GM12874 (cell line): ENCODE measurements at regions not wholly inside any gene's neighbourhood (a gene's known extent, or its start where the extent isn't known, plus 50 kb on each side); places are given as distances from the start of the nearest gene placed in this dataset.

Experiments used
- TF ChIP-seq, protein P1 (sequence below): IDR thresholded peaks from 2 replicates; pipeline ENCODE4 v1.5.1; 2011; ENCODE audit warnings: low read depth, mild to moderate bottlenecking, control low read depth, low read length, moderate library complexity; ENCODE audit not compliant: insufficient read depth

DNA sequence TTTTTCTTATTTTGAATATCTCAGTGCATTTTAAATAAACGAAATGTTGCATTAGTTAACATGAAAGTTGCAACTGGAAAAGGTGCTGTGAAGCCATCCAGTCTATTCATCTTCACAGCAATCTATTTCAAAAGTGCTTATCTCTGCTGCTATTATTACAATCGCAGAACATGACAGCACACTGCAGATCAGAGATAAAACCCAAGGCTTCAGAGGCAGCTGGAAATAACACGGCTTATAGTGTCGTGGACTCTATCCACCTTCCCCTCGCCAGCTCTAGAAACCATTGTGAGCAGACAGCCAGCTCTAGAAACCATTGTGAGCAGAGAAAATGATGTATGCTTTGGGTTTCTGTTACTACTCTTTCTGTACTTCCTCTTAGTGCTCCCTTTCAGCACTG lies 1140.8 kb upstream of the CELF4 start:
- TF ChIP-seq, protein P1, sequence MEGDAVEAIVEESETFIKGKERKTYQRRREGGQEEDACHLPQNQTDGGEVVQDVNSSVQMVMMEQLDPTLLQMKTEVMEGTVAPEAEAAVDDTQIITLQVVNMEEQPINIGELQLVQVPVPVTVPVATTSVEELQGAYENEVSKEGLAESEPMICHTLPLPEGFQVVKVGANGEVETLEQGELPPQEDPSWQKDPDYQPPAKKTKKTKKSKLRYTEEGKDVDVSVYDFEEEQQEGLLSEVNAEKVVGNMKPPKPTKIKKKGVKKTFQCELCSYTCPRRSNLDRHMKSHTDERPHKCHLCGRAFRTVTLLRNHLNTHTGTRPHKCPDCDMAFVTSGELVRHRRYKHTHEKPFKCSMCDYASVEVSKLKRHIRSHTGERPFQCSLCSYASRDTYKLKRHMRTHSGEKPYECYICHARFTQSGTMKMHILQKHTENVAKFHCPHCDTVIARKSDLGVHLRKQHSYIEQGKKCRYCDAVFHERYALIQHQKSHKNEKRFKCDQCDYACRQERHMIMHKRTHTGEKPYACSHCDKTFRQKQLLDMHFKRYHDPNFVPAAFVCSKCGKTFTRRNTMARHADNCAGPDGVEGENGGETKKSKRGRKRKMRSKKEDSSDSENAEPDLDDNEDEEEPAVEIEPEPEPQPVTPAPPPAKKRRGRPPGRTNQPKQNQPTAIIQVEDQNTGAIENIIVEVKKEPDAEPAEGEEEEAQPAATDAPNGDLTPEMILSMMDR = no peak

DNA sequence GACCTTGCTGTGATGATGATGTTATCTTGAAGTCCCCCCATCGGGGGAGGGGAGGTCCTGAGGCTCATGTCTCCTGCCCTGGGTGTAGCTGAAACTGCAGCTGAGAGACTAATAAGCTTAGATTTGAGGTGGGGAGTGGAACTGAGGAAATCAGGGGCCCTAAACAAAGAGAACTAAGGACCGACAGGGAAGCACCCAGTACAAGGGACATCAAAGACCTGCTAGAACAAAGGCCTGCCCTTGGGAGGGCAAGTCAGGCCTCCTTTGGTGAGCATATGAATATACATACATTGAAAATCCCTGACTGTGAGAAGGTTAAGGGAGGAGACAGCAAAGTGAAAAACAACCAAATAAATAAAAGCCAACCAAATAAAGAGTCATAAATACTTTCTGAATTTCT lies 1132.5 kb upstream of the CELF4 start:
- TF ChIP-seq, protein P1 = no peak

DNA sequence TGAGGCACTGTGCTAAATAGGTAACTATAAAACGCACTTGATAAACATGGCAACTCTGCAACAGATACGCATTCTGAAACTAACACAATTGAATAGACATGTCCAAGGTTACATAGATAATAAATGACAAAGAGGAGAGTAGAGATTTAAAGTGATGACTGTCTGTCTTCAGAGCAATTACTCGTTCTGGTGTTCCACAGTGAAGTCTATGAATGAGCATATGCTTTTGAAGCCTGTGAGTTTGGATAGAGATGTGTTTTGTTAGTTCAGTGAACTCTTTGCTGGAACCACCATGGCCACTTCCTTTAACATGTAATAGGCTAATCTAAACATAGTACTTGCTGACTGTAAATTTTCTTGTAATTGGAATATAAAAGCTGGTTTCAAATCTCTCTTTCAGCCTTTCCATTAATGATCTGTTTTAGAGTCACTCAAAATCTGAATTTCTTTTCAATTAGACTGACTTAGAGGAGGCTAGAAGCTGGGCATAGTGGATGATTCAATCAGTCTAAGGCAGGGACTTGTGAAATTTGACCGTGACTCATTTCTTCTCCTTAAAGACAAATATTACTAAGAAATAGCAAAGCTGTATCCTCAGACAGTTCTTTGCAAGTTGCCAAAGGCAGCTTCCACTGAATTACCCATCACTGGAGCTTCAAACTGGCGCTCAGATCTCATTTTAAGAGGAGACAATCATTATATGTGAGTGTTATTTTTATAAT lies 1130.1 kb upstream of the CELF4 start:
- TF ChIP-seq, protein P1 = no peak

DNA sequence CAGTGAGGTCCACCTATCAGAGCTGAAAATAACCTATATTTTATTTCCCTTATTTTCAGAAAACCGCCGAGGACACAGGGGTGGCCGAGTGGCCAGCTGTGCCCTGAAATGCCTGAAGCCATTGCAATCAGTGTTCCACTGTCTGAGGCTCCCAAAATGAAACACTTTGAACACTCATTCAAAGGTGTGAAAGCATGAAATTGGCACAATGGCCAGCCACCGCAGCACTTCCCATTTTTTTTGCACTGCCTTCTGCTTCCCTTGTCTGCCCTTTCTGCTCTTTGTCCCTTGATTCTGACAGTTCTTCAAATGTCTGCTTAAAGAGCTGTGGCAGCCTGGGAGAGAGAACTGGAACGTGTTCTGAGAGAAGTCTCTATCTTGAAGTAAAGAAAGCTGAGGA lies 1127.5 kb upstream of the CELF4 start:
- TF ChIP-seq, protein P1 = no peak

DNA sequence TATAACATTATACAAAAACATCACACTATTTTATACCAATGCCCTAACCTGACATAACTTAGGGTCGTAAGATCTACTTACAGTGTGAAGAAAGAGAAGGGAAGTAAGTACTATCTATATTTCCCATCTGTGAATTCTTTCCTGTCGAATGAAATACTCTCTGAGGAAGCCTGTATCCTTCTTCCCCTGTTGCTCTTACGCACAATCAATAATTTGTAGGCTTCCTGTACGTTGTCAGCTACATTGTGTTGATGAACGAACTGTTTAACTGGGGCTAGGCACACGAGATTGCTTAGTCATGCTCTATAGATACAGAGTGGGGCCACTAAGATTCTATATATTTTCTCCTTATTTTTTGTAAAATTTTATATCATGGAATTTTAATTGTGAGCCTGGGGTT lies 1125.0 kb upstream of the CELF4 start:
- TF ChIP-seq, protein P1 = no peak

DNA sequence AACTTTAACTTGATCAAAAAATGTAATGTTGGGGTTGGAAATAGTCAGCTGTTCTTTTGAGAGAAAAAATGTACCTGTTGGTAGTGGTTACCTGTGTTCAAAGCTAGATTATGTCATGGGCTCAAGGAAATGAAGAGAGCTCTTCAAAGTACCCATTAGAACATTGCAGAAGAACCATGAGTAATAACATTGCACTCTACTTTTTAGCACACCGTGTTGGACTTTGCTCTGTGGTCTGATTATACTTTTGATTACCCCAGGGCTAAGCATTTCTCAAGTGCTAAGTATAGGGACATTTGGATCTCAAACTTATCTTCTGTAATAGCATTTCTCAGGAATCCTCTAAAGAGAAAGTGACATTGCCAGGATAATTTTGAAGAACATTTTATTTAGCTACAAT lies 1122.8 kb upstream of the CELF4 start:
- TF ChIP-seq, protein P1 = no peak

DNA sequence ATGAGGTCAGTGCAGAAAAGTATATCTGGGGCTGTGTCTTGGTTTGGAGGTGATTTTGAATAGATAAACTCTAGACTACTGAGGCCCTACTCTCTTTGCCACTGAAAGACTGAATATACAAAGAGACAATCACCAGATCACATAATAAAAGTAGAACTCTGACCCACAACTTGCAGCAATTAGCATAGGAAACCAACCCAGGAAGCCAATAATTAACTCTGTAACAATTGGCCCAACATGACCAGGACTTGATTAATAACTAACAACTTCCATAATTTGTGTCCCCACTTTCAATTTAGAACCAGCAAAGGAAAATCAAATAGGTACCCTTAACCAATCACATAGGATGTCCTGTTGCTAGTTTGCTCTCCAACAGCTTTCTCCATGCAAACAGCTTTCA lies 1104.9 kb upstream of the CELF4 start:
- TF ChIP-seq, protein P1 = no peak
